Neural cell (in vitro differentiated cells): ENCODE measurements at regions not wholly inside any gene's neighbourhood (a gene's known extent, or its start where the extent isn't known, plus 50 kb on each side); places are given as distances from the start of the nearest gene placed in this dataset.

Source experiments
- EP300 ChIP-seq: fragments of 450-650 bp; conservative IDR thresholded peaks from 2 replicates; pipeline ENCODE4 v1.6.1; 2014; ENCODE audit warnings: antibody characterized with exemption, mild to moderate bottlenecking, moderate library complexity; ENCODE audit not compliant: poor library complexity, severe bottlenecking
- EZH2 ChIP-seq: fragments of 200-600, 300-800 bp; shearing (Covaris generic), sonication (generic); IDR thresholded peaks from 2 replicates; pipeline ENCODE4 v1.6.1; 2014; ENCODE audit warnings: antibody characterized with exemption, low read length, borderline replicate concordance, mild to moderate bottlenecking; ENCODE audit not compliant: insufficient read depth, poor library complexity, severe bottlenecking
- POLR2AphosphoS5 ChIP-seq: IDR thresholded peaks from 2 replicates; pipeline ENCODE4 v1.6.1; 2012
- SMC3 ChIP-seq: fragments of 450-650 bp; conservative IDR thresholded peaks from 2 replicates; pipeline ENCODE4 v1.6.1; 2014; ENCODE audit warnings: antibody characterized with exemption, mild to moderate bottlenecking, moderate library complexity; ENCODE audit not compliant: poor library complexity
- TAF1 ChIP-seq: IDR thresholded peaks from 2 replicates; pipeline ENCODE4 v1.6.1; 2012; ENCODE audit warnings: low read depth
- TF ChIP-seq, protein P1 (sequence below): fragments of 450-650 bp; IDR thresholded peaks from 2 replicates; pipeline ENCODE4 v1.5.1; 2014; ENCODE audit warnings: antibody characterized with exemption, mild to moderate bottlenecking, moderate library complexity; ENCODE audit not compliant: poor library complexity, severe bottlenecking
- TF ChIP-seq, protein P2 (sequence below): IDR thresholded peaks from 2 replicates; pipeline ENCODE4 v1.6.1; 2012; ENCODE audit warnings: borderline replicate concordance

DNA sequence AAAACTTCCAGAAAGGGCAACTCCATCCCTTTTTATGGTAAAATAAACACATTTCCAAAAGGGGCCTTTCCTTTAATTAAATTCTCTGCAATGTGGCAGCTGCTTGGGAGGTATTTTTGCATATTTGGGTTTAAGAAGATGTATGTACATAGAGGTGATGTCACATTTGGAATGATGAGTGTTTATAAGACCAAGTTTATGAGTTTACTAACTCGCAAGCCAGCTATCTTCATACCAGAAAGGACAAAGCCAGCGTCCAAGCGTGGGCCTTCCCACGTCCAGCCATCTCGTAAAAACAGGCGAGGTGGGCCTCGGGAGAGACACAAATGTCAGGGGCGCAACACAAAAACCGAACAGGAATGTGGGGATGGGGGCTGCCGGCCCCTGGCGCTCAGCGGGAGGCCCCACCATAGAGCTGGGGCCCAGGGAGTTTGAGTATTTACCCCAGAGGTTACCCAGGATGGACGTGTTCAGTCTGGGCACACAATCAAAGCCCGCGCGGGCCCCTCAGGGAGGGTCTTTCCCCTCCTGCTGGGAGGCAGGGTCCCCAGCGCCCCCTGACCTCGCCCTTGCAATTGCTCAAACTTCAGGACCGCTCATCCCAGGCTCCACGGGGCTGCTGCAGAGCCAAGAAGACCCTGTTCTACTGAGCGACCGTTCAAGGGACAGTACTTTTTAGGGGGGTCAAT, 137.3 kb downstream of the TWIST2 start:
- TF ChIP-seq, protein P1, sequence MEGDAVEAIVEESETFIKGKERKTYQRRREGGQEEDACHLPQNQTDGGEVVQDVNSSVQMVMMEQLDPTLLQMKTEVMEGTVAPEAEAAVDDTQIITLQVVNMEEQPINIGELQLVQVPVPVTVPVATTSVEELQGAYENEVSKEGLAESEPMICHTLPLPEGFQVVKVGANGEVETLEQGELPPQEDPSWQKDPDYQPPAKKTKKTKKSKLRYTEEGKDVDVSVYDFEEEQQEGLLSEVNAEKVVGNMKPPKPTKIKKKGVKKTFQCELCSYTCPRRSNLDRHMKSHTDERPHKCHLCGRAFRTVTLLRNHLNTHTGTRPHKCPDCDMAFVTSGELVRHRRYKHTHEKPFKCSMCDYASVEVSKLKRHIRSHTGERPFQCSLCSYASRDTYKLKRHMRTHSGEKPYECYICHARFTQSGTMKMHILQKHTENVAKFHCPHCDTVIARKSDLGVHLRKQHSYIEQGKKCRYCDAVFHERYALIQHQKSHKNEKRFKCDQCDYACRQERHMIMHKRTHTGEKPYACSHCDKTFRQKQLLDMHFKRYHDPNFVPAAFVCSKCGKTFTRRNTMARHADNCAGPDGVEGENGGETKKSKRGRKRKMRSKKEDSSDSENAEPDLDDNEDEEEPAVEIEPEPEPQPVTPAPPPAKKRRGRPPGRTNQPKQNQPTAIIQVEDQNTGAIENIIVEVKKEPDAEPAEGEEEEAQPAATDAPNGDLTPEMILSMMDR = no peak
- TF ChIP-seq SMC3 (no peak), POLR2AphosphoS5 (no peak), EP300 (no peak), EZH2 (no peak), TAF1 (no peak)
- TF ChIP-seq, protein P2, sequence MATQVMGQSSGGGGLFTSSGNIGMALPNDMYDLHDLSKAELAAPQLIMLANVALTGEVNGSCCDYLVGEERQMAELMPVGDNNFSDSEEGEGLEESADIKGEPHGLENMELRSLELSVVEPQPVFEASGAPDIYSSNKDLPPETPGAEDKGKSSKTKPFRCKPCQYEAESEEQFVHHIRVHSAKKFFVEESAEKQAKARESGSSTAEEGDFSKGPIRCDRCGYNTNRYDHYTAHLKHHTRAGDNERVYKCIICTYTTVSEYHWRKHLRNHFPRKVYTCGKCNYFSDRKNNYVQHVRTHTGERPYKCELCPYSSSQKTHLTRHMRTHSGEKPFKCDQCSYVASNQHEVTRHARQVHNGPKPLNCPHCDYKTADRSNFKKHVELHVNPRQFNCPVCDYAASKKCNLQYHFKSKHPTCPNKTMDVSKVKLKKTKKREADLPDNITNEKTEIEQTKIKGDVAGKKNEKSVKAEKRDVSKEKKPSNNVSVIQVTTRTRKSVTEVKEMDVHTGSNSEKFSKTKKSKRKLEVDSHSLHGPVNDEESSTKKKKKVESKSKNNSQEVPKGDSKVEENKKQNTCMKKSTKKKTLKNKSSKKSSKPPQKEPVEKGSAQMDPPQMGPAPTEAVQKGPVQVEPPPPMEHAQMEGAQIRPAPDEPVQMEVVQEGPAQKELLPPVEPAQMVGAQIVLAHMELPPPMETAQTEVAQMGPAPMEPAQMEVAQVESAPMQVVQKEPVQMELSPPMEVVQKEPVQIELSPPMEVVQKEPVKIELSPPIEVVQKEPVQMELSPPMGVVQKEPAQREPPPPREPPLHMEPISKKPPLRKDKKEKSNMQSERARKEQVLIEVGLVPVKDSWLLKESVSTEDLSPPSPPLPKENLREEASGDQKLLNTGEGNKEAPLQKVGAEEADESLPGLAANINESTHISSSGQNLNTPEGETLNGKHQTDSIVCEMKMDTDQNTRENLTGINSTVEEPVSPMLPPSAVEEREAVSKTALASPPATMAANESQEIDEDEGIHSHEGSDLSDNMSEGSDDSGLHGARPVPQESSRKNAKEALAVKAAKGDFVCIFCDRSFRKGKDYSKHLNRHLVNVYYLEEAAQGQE = no peak
